GM12878 (cell line): ENCODE measurements at regions not wholly inside any gene's neighbourhood (a gene's known extent, or its start where the extent isn't known, plus 50 kb on each side); places are given as distances from the start of the nearest gene placed in this dataset.

Experiments
- ATAC-seq: fragments of 200-7000 bp; cut with Tn5 transposase; 3 replicates; pipeline ENCODE4 v1.9.1; 2020; ENCODE audit warnings: mild to moderate bottlenecking, moderate library complexity
- BruUV-seq: library from RNA; stranded (reverse); fragments of 400-500 nt; replicated peaks from 2 replicates; lab custom pipeline; 2021; lab: Mats Ljungman, UMichigan
- CTCF ChIA-PET: fragments of 300-600 bp; sonication (Branson Sonifier 250); formaldehyde crosslinking; extraction: SDS; loops from one replicate; lab custom pipeline; 2021; ENCODE audit warnings: inconsistent platforms; lab: Yijun Ruan, JAX
- POLR2A ChIA-PET: fragments of 350-600 bp; formaldehyde crosslinking; extraction: SDS; loops from one replicate; lab custom pipeline; 2021; ENCODE audit warnings: inconsistent platforms; lab: Charles Lee
- RAD21 ChIA-PET: fragments of 300-600 bp; sonication (Branson Sonifier 250); formaldehyde crosslinking; loops from one replicate; lab custom pipeline; 2023; ENCODE audit warnings: antibody characterized with exemption; ENCODE audit not compliant: unreplicated experiment; lab: Charles Lee
- SMC1A ChIA-PET: fragments of 300-600 bp; sonication (Branson Sonifier 250); formaldehyde crosslinking; loops from one replicate; lab custom pipeline; 2023; ENCODE audit not compliant: unreplicated experiment, uncharacterized antibody; lab: Charles Lee
- DNase-seq: peaks from one replicate; pipeline ENCODE4 v3.0.0-alpha.2; 2011; ENCODE audit warnings: low read depth, low spot score
- FAIRE-seq: peaks from 3 replicates; lab custom pipeline; 2011; peaks lifted over from hg19 to GRCh38; lab: Jason Lieb, UNC
- H2AFZ ChIP-seq: 2 replicates; pipeline ENCODE4 v1.6.0; 2011; ENCODE audit warnings: low read depth, low read length, control low read depth; ENCODE audit not compliant: control insufficient read depth
- H3K27ac ChIP-seq: 2 replicates; pipeline ENCODE4 v1.5.1; 2011; ENCODE audit warnings: control low read depth; ENCODE audit not compliant: control insufficient read depth, insufficient read depth
- H3K27me3 ChIP-seq, 2 experiments: replicated peaks in 1 of 2; 2 replicates each; pipeline versions ENCODE4 v1.6.0 to v1.6.1; 2011; ENCODE audit warnings: low read length in 1 of 2; ENCODE audit not compliant: control insufficient read depth in 2 of 2, insufficient read depth in 2 of 2
- H3K36me3 ChIP-seq, 2 experiments: 2 replicates each; pipeline ENCODE4 v1.5.1; 2011; ENCODE audit warnings: low read length in 1 of 2; ENCODE audit not compliant: control insufficient read depth in 2 of 2, insufficient read depth in 2 of 2
- H3K4me1 ChIP-seq: 2 replicates; pipeline ENCODE4 v1.6.1; 2011; ENCODE audit warnings: mild to moderate bottlenecking, low read length, moderate library complexity, mixed read lengths; ENCODE audit not compliant: control insufficient read depth, insufficient read depth
- H3K4me2 ChIP-seq: 2 replicates; pipeline ENCODE4 v1.6.0; 2011; ENCODE audit warnings: control low read depth; ENCODE audit not compliant: control insufficient read depth, insufficient read depth
- H3K4me3 ChIP-seq: fragments of 200-600 bp; sonication (generic); 2 replicates; pipeline ENCODE4 v1.5.1; 2016
- H3K79me2 ChIP-seq: 2 replicates; pipeline ENCODE4 v1.6.0; 2011; ENCODE audit warnings: low read length; ENCODE audit not compliant: control insufficient read depth, insufficient read depth
- H3K9ac ChIP-seq: 2 replicates; pipeline ENCODE4 v1.8.0; 2011; ENCODE audit warnings: low read length, control low read depth, mixed read lengths; ENCODE audit not compliant: control insufficient read depth, insufficient read depth
- H3K9me3 ChIP-seq: replicated peaks from 3 replicates; pipeline ENCODE4 v1.5.1; 2011; ENCODE audit warnings: mild to moderate bottlenecking, low read length; ENCODE audit not compliant: control insufficient read depth, insufficient read depth
- H4K20me1 ChIP-seq: 2 replicates; pipeline ENCODE4 v1.6.0; 2011; ENCODE audit not compliant: control insufficient read depth, insufficient read depth
- BMI1 ChIP-seq: fragments of 450-650 bp; IDR thresholded peaks from 2 replicates; pipeline ENCODE4 v1.6.1; 2016; ENCODE audit warnings: mild to moderate bottlenecking, moderate library complexity, borderline replicate concordance
- HDGF ChIP-seq: fragments of 450-650 bp; IDR thresholded peaks from 2 replicates; pipeline ENCODE4 v1.6.1; 2016; ENCODE audit warnings: antibody characterized with exemption
- MYC ChIP-seq: IDR thresholded peaks from 2 replicates; pipeline ENCODE4 v1.6.1; 2011; ENCODE audit warnings: mild to moderate bottlenecking, low read length, moderate library complexity, inconsistent platforms; ENCODE audit not compliant: insufficient read depth, insufficient replicate concordance, insufficient read length, severe bottlenecking
- NFIC ChIP-seq: IDR thresholded peaks from 2 replicates; pipeline ENCODE4 v1.6.1; 2012; ENCODE audit warnings: low read depth, mild to moderate bottlenecking, inconsistent platforms, low read length, moderate library complexity
- NKRF ChIP-seq: fragments of 450-650 bp; conservative IDR thresholded peaks from 2 replicates; pipeline ENCODE4 v1.6.1; 2017; ENCODE audit warnings: mild to moderate bottlenecking, moderate library complexity
- NR2C1 ChIP-seq: fragments of 450-650 bp; IDR thresholded peaks from 2 replicates; pipeline ENCODE4 v1.6.1; 2017; ENCODE audit warnings: antibody characterized with exemption, mild to moderate bottlenecking, moderate library complexity
- POLR2A ChIP-seq: IDR thresholded peaks from 2 replicates; pipeline ENCODE4 v1.6.1; 2011; ENCODE audit warnings: low read depth, mild to moderate bottlenecking, low read length
- POU2F2 ChIP-seq: IDR thresholded peaks from 3 replicates; pipeline ENCODE4 v1.6.1; 2011; ENCODE audit warnings: low read depth, mild to moderate bottlenecking, low read length, borderline replicate concordance
- REST ChIP-seq: IDR thresholded peaks from 2 replicates; pipeline ENCODE4 v1.6.1; 2012; ENCODE audit warnings: mild to moderate bottlenecking, low read depth, low read length
- SIX5 ChIP-seq: IDR thresholded peaks from 2 replicates; pipeline ENCODE4 v1.6.1; 2011; ENCODE audit warnings: mild to moderate bottlenecking, low read depth, low read length, moderate library complexity; ENCODE audit not compliant: severe bottlenecking
- SP1 ChIP-seq: IDR thresholded peaks from one replicate; pipeline ENCODE4 v1.6.1; 2011; ENCODE audit warnings: low read depth, low read length
- SRF ChIP-seq, 2 experiments: IDR thresholded peaks; 2 replicates each; pipeline ENCODE4 v1.6.1; 2011; ENCODE audit warnings: low read depth in 2 of 2, low read length in 2 of 2, mild to moderate bottlenecking in 1 of 2, moderate library complexity in 1 of 2
- USF1 ChIP-seq: IDR thresholded peaks from 2 replicates; pipeline ENCODE4 v1.6.1; 2011; ENCODE audit warnings: borderline replicate concordance, low read depth, mild to moderate bottlenecking, moderate library complexity, mixed read lengths, low read length; ENCODE audit not compliant: insufficient read depth; ENCODE audit errors: extremely low read length
- WGBS: methylation state at CpG from one replicate; pipeline ENCODE4 v1.1.6; 2016; ENCODE audit warnings: low lambda C conversion rate; ENCODE audit not compliant: insufficient replicate concordance, insufficient coverage; ENCODE audit errors: missing lambda C conversion rate; 5-methylcytosine and 5-hydroxymethylcytosine counted together
- in situ Hi-C: fragments of 300-500 bp; cut with MboI; formaldehyde crosslinking; loops from 9 replicates; pipeline ENCODE4 v1.14.3; 2018; ENCODE audit warnings: mixed read lengths
- intact Hi-C: fragments of 100-400 bp; cut with micrococcal nuclease; formaldehyde crosslinking; loops from one replicate; pipeline ENCODE4 v1.14.2; 2022; ENCODE audit not compliant: unreplicated experiment

- TF ChIP-seq NKRF, result no peak
These were observed 160.3 kb downstream of the CEMIP2 start (continued) for GRCh38 chr9:71608021-71608420.

GRCh38 chr9:71607461-71607881 lies 160.8 kb downstream of the CEMIP2 start:
- intact Hi-C loops, result no loop called here
- H3K9ac ChIP-seq, result no peak overlapping the region
- in situ Hi-C loops, result loop anchor here (5.0 to 10.0 kb wide), 2 partner anchors 67 to 210 kb away; no protein-coding TSS in a partner anchor
- H3K36me3 ChIP-seq, result no peaks in the 10 kb centered on the region
- DNase-seq, result no peak
- no peak overlapping the region for H3K4me2 ChIP-seq
- H3K4me1 ChIP-seq, result no peaks in the 10 kb centered on the region
- no peak for FAIRE-seq
- WGBS, result 43% methylated on average over 5 of the region's 5 CpGs
- ChIA-PET CTCF (interaction anchor here (0.6 to 4.9 kb wide), 4 partner anchors 10 to 323 kb away, joined by 3 to 22 read pairs (median 4); no protein-coding TSS in a partner anchor), RAD21 (interaction anchor here (1.2 kb wide), 1 partner anchor 210 kb away, joined by 3 read pairs; no protein-coding TSS in a partner anchor), SMC1A (no interaction called here), POLR2A (no interaction called here)
- H3K27ac ChIP-seq, result no peak overlapping the region
- no peaks in the 10 kb centered on the region for H4K20me1 ChIP-seq
- ATAC-seq, result no peak
- no peaks in the 10 kb centered on the region for H3K27me3 ChIP-seq
- no TSS peak for BruUV-seq
- no peaks in the 10 kb centered on the region for H3K9me3 ChIP-seq
- no peak overlapping the region for H3K4me3 ChIP-seq
- no peak overlapping the region for H2AFZ ChIP-seq
- no peaks in the 10 kb centered on the region for H3K79me2 ChIP-seq
- TF ChIP-seq SIX5, result no peak
- TF ChIP-seq BMI1, result no peak
- TF ChIP-seq HDGF, result no peak
- TF ChIP-seq SP1, result no peak
- TF ChIP-seq POU2F2, result no peak
- no peak for TF ChIP-seq NR2C1
- TF ChIP-seq REST, result no peak
- no peak for TF ChIP-seq POLR2A
- no peak for TF ChIP-seq NFIC
- no peak for TF ChIP-seq MYC
- TF ChIP-seq SRF (IDR thresholded peaks at IDR 0.05; ENCODE audit: low read depth in 2 of 2, low read length in 2 of 2), result no peak
- TF ChIP-seq USF1, result no peak
